DMS 273 (cell line): ENCODE measurements at regions not wholly inside any gene's neighbourhood (a gene's known extent, or its start where the extent isn't known, plus 50 kb on each side); places are given as distances from the start of the nearest gene placed in this dataset.

Experiments used
- DNase-seq: peaks from one replicate; lab custom pipeline; 2025; ENCODE audit not compliant: unreplicated experiment; lab: John Stamatoyannopoulos, UW

- no peak for DNase-seq
Observed at GRCh38 chr16:72357910-72358309, 186.0 kb upstream of the PMFBP1 start.

GRCh38 chr16:72355561-72355960, 183.6 kb upstream of the PMFBP1 start:
- DNase-seq: no peak

- DNase-seq: no peak
Observed at GRCh38 chr16:72349719-72350118, 177.8 kb upstream of the PMFBP1 start.

- no peak for DNase-seq
Observed at GRCh38 chr16:72332926-72333325, 161.0 kb upstream of the PMFBP1 start.

GRCh38 chr16:72324578-72324977, 152.6 kb upstream of the PMFBP1 start:
- no peak for DNase-seq

GRCh38 chr16:72317446-72317845, 145.5 kb upstream of the PMFBP1 start:
- no peak for DNase-seq

- DNase-seq: no peak
Observed at GRCh38 chr16:72313903-72314302, 141.9 kb upstream of the PMFBP1 start.

GRCh38 chr16:72312828-72313227, 140.9 kb upstream of the PMFBP1 start:
- DNase-seq: no peak

GRCh38 chr16:72311426-72311825, 139.5 kb upstream of the PMFBP1 start:
- DNase-seq: no peak

- DNase-seq: no peak
Observed at GRCh38 chr16:72309001-72309400, 137.0 kb upstream of the PMFBP1 start.

- no peak for DNase-seq
Observed at GRCh38 chr16:72308396-72308795, 136.4 kb upstream of the PMFBP1 start.

- DNase-seq: no peak
Observed at GRCh38 chr16:72302332-72302731, 130.4 kb upstream of the PMFBP1 start.

GRCh38 chr16:72301523-72302236, 129.7 kb upstream of the PMFBP1 start:
- DNase-seq: no peak

GRCh38 chr16:72300892-72301291, 128.9 kb upstream of the PMFBP1 start:
- no peak for DNase-seq

GRCh38 chr16:72299684-72300243, 127.8 kb upstream of the PMFBP1 start:
- no peak for DNase-seq

- no peak for DNase-seq
Observed at GRCh38 chr16:72298961-72299360, 127.0 kb upstream of the PMFBP1 start.

- no peak for DNase-seq
Observed at GRCh38 chr16:72295914-72296313, 124.0 kb upstream of the PMFBP1 start.

GRCh38 chr16:72291531-72291981, 119.6 kb upstream of the PMFBP1 start:
- no peak for DNase-seq

- no peak for DNase-seq
Observed at GRCh38 chr16:72291121-72291520, 119.2 kb upstream of the PMFBP1 start.

GRCh38 chr16:72287649-72288048, 115.7 kb upstream of the PMFBP1 start:
- no peak for DNase-seq

GRCh38 chr16:72286936-72287620, 115.1 kb upstream of the PMFBP1 start:
- DNase-seq: no peak

- no peak for DNase-seq
Observed at GRCh38 chr16:72285728-72286127, 113.8 kb upstream of the PMFBP1 start.
